Ishikawa (cell line): ENCODE measurements at regions not wholly inside any gene's neighbourhood (a gene's known extent, or its start where the extent isn't known, plus 50 kb on each side); places are given as distances from the start of the nearest gene placed in this dataset.

Source experiments
- CEBPB ChIP-seq: IDR thresholded peaks from 2 replicates; pipeline ENCODE4 v1.6.1; 2012
- CREB1 ChIP-seq: IDR thresholded peaks from 2 replicates; pipeline ENCODE4 v1.6.1; 2012; ENCODE audit warnings: low read depth
- EGR1 ChIP-seq: IDR thresholded peaks from 2 replicates; pipeline ENCODE4 v1.6.1; 2012
- EP300 ChIP-seq: IDR thresholded peaks from 2 replicates; pipeline ENCODE4 v1.6.1; 2012; ENCODE audit warnings: borderline replicate concordance
- FOXM1 ChIP-seq: IDR thresholded peaks from 2 replicates; pipeline ENCODE4 v1.6.1; 2012; ENCODE audit warnings: low read depth, borderline replicate concordance
- NFIC ChIP-seq: IDR thresholded peaks from 2 replicates; pipeline ENCODE4 v1.6.1; 2012
- RAD21 ChIP-seq: IDR thresholded peaks from 2 replicates; pipeline ENCODE4 v1.6.1; 2012; ENCODE audit warnings: low read depth
- TAF1 ChIP-seq: IDR thresholded peaks from 2 replicates; pipeline ENCODE4 v1.6.1; 2012; ENCODE audit warnings: low read depth, mild to moderate bottlenecking
- TCF12 ChIP-seq: IDR thresholded peaks from 2 replicates; pipeline ENCODE4 v1.6.1; 2012; ENCODE audit warnings: low read depth
- TEAD4 ChIP-seq: IDR thresholded peaks from 2 replicates; pipeline ENCODE4 v1.6.1; 2012
- USF1 ChIP-seq: IDR thresholded peaks from 2 replicates; pipeline ENCODE4 v1.6.1; 2012
- YY1 ChIP-seq: IDR thresholded peaks from 2 replicates; pipeline ENCODE4 v1.6.1; 2012; ENCODE audit warnings: low read depth
- ZBTB7A ChIP-seq: IDR thresholded peaks from 2 replicates; pipeline ENCODE4 v1.6.1; 2012; ENCODE audit warnings: low read depth
- TF ChIP-seq, protein P1 (sequence below): IDR thresholded peaks from 2 replicates; pipeline ENCODE4 v1.6.1; 2012
- TF ChIP-seq, protein P2 (sequence below): IDR thresholded peaks from 2 replicates; pipeline ENCODE4 v1.6.1; 2012; ENCODE audit warnings: low read depth, mild to moderate bottlenecking

DNA sequence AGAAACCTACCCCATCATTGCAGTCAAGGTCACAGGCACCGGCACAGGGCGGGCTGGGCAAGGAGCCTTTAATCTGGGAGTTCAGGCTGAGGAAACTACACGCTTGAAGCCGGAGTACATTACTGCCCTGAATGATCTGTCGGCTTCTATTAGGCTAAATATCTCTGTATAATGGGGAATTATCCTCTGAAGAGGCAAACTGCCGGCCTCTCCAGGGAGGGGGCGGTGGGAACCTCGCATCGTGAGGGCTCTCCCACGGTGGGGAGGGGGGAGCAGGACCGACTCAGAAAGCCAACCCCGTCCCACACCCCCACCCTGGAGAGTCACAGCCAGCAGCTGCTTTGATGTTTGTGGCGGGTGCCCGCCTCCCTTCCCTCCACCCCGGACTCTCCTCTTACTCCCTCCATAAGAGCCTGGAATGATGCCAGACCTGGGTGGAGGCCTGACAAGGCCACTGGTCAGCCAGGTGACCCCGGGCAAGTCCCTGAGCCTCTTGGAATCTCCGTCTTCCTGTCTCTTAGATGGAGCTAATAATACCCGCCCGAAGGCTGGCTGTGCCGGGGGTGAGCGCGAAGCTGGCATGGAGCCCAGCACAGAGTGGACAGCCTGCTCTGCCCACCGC lies 63.4 kb upstream of the LINGO1 start:
- TF ChIP-seq, protein P1, sequence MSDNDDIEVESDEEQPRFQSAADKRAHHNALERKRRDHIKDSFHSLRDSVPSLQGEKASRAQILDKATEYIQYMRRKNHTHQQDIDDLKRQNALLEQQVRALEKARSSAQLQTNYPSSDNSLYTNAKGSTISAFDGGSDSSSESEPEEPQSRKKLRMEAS, result no peak
- TF ChIP-seq CEBPB, result no peak
- no peak for TF ChIP-seq FOXM1
- no peak for TF ChIP-seq YY1
- TF ChIP-seq TAF1, result no peak
- TF ChIP-seq USF1, result no peak
- TF ChIP-seq TCF12, result no peak
- no peak for TF ChIP-seq RAD21

- TF ChIP-seq EP300 (no peak), FOXM1 (no peak), NFIC (no peak), RAD21 (no peak)
These were observed 62.8 kb upstream of the LINGO1 start for GRCh38 chr15:77695548-77695947.

DNA sequence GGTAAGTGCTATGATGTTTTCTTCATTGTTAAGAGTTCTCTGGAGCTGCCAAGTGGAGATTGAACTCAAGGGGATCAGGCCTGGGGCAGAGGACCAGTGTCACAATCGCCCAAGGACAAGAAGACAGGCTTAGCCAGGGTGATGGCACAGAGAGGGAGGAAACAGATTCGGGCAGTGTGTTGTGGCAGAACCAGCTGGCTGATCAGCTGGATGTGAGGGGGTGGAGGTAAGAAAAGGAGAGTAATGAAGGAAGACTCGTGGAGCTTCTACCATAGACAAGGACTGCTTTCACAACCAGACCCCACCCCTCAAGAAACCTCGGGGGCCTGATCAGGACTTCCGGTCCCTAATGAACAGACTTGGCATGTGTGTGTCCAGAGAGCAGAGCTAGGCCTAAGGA lies 60.9 kb upstream of the LINGO1 start:
- TF ChIP-seq USF1, result no peak
- TF ChIP-seq CREB1, result no peak
- no peak for TF ChIP-seq NFIC
- no peak for TF ChIP-seq CEBPB
- no peak for TF ChIP-seq RAD21
- no peak for TF ChIP-seq EP300
- TF ChIP-seq ZBTB7A, result no peak
- TF ChIP-seq TCF12, result no peak
- no peak for TF ChIP-seq TEAD4
- TF ChIP-seq FOXM1, result no peak
- TF ChIP-seq YY1, result no peak
- TF ChIP-seq TAF1, result no peak
- TF ChIP-seq, protein P1, result no peak
- no peak for TF ChIP-seq EGR1
- TF ChIP-seq, protein P2, sequence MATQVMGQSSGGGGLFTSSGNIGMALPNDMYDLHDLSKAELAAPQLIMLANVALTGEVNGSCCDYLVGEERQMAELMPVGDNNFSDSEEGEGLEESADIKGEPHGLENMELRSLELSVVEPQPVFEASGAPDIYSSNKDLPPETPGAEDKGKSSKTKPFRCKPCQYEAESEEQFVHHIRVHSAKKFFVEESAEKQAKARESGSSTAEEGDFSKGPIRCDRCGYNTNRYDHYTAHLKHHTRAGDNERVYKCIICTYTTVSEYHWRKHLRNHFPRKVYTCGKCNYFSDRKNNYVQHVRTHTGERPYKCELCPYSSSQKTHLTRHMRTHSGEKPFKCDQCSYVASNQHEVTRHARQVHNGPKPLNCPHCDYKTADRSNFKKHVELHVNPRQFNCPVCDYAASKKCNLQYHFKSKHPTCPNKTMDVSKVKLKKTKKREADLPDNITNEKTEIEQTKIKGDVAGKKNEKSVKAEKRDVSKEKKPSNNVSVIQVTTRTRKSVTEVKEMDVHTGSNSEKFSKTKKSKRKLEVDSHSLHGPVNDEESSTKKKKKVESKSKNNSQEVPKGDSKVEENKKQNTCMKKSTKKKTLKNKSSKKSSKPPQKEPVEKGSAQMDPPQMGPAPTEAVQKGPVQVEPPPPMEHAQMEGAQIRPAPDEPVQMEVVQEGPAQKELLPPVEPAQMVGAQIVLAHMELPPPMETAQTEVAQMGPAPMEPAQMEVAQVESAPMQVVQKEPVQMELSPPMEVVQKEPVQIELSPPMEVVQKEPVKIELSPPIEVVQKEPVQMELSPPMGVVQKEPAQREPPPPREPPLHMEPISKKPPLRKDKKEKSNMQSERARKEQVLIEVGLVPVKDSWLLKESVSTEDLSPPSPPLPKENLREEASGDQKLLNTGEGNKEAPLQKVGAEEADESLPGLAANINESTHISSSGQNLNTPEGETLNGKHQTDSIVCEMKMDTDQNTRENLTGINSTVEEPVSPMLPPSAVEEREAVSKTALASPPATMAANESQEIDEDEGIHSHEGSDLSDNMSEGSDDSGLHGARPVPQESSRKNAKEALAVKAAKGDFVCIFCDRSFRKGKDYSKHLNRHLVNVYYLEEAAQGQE, result no peak

GRCh38 chr15:77692614-77693013 lies 59.9 kb upstream of the LINGO1 start:
- TF ChIP-seq, protein P2, result no peak
- TF ChIP-seq CEBPB (no peak), FOXM1 (no peak), ZBTB7A (no peak), CREB1 (no peak), TCF12 (no peak), NFIC (no peak), TEAD4 (no peak), YY1 (no peak), TAF1 (no peak), EP300 (no peak), RAD21 (no peak), EGR1 (no peak)
- TF ChIP-seq, protein P1, result no peak

GRCh38 chr15:77691607-77692006 lies 58.9 kb upstream of the LINGO1 start:
- no peak for TF ChIP-seq EGR1
- no peak for TF ChIP-seq EP300
- TF ChIP-seq NFIC, result no peak
- TF ChIP-seq, protein P2, result no peak
- TF ChIP-seq TEAD4, result no peak
- no peak for TF ChIP-seq TAF1
- no peak for TF ChIP-seq CEBPB
